NB4 (cell line): ENCODE measurements at regions not wholly inside any gene's neighbourhood (a gene's known extent, or its start where the extent isn't known, plus 50 kb on each side); places are given as distances from the start of the nearest gene placed in this dataset.
"Not testable (repeated sequence)": the region's sequence is repeated elsewhere in the genome, so short reads cannot be mapped to it uniquely, and the experiment has no call there.

Experiments used
- CTCF ChIP-seq: IDR thresholded peaks from one replicate; pipeline ENCODE4 v1.5.1; 2012; ENCODE audit warnings: low read depth, low read length
- MAX ChIP-seq: IDR thresholded peaks from 2 replicates; pipeline ENCODE4 v1.6.1; 2011; ENCODE audit warnings: low read depth, low read length
- MYC ChIP-seq: IDR thresholded peaks from 2 replicates; pipeline ENCODE4 v1.6.1; 2011; ENCODE audit warnings: low read depth, low read length
- POLR2A ChIP-seq: IDR thresholded peaks from 2 replicates; pipeline ENCODE4 v1.6.1; 2011; ENCODE audit warnings: mild to moderate bottlenecking; ENCODE audit not compliant: insufficient read length; ENCODE audit errors: extremely low read depth

GRCh38 chr13:33672022-33672421 is 145.9 kb upstream of the RFC3 start:
- TF ChIP-seq POLR2A, CTCF, MYC, MAX: not testable (repeated sequence)
